NCI-H526 treated with DMSO at 0.1 percent for 48 hours (cell line): ENCODE measurements at regions not wholly inside any gene's neighbourhood (a gene's known extent, or its start where the extent isn't known, plus 50 kb on each side); places are given as distances from the start of the nearest gene placed in this dataset.

Experiments used
- DNase-seq: peaks from one replicate; lab custom pipeline; 2025; lab: John Stamatoyannopoulos, UW

DNA sequence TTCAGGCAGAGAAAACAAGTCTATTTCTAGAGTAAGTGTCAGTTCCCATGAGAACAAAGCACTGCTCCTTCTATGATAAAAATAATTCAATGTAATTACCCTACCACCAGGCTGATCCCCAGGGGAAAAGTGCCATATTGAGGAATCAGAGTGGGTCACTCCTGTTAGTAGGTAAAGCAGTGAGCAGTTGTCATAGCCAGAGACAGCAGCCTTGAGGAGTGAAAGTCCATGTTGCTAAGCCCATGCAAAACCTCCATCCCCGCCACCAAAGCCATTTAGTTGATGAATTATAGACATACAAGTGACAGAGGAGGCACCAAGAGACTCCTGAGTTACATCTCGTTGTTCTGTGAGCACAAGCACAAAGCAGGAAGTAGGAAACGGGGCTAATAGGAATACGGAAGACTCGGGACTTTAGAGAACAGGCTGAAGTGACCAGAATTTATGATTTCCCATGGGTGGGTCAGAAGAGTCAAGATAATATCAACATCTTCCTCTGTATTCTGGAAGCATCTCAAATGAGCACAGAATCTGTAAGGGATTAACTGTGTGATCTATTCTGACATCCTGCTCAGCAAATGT is 197.9 kb downstream of the MAFB start:
- no peak for DNase-seq

DNA sequence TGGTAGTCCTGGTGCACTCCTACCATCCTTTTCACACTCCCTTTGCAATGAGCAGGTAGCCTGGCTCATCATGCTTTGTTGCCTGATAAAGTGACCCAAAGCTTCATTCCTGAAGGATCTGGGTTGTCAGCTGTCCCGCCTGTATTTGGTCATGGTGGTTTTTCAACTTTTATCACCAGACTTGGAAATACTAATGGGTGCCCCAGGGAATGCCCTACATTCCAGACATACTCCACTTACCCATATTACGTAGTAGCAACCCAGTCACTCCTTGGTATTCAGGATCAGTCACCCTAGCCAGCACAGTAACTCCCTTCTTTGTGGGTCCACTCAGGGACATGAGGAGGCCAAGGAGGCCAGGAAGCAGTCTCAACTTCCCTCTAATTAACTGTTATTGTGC is 199.2 kb downstream of the MAFB start:
- no peak for DNase-seq

DNA sequence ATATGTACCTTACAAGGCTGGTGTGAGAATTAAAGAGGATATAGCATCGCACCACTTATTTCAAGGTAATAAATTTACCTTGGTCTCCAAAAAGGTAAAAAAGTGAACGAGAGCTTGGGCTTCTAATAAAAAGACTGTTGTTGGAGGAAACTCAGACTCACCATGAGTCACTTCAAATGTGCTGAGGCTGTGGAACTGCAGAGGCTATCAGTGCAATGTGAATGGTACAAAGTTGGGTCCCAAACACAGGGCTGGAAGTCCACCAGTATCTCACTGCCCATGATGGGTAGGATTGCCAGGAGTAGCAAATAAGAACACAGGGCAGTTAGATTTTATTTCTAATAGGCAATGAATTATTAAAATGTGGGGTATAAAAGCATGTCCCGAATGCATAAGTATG is 200.6 kb downstream of the MAFB start:
- no peak for DNase-seq

DNA sequence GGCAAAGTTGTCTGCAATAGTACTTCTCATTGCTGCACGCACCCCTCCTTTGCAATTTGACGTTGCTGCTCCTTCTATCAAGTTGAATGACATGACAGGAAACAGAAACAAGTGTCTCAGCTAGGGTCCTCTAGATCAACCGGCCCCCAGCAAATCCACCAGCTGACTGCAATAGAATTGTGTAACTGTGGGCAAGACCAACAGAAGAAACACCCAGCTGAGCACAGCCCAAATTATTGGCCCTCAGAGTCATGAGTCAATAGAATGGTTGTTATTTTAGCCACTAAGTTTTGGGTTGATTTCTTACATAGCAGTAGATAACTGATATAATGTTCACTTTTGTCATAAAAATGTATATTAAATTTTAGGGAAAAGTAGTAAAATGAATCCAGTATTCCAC is 202.7 kb downstream of the MAFB start:
- no peak for DNase-seq

DNA sequence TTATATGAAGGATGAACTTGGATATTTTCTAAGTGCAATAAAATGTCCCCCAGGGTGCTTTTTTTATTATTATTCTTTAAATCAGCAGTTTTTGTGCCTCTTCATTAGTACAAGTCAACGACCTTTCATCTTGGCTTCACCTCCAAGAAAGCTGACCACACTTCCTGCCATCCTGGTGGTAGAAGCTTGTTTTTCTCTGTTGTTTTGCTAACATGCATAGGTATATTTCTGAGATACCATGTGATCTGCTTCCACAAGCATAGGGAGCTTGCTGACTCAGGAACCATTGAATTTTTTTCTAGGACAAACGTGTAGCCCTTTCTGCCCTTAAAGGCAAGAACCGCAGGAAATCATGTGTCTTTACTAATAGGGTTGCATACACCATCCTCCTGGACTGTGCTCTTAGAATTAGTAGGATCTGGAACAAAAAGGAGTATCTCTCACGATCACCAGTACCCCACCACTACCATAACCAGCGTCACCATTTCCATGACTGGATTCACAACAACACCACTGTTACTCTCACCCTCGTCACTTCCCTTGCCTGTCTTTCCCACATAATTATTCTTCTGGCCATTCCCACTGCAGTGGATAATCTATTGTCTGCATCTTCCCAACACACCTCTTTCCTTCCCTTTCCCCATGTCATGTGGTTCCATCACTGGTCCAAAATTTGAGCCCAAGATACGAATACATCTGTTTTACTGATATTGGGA is 207.1 kb downstream of the MAFB start:
- DNase-seq = no peak

DNA sequence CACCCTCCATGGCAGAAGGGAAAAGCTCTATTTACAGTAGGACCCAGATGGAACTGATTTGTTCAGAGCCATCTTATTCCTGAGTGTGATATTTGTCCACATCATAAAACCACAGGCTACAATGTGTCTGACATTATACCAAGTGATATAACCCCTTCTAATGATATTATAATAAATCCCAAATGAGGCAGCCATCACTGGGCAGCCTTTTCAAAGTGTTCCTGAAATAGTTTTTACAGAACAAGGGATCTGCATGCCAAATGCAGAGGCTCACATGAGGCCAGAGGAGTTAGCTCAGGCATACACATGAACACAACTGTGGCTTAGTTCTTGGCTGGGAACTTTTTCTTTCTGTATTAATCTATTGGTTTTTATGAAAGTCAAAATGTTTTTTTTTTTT is 207.7 kb downstream of the MAFB start:
- DNase-seq = no peak

DNA sequence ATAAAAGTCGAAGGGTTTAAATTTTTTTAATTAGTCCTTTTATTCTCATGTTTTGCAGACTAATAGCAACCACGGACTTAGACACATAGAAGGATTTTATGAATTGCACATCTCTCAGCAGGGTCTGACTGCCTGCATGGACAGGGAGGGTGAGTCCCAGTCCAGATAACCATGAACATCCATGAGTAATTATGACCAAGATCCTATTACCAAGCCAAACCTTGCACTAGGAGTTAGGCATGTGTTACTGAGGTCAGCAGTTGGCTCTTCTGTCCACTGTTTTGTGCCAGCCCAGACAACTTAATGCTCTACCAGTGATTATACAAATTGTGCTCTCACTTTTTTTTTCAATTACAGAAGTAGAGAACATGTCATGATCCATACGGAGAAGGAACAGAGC is 211.2 kb downstream of the MAFB start:
- no peak for DNase-seq

DNA sequence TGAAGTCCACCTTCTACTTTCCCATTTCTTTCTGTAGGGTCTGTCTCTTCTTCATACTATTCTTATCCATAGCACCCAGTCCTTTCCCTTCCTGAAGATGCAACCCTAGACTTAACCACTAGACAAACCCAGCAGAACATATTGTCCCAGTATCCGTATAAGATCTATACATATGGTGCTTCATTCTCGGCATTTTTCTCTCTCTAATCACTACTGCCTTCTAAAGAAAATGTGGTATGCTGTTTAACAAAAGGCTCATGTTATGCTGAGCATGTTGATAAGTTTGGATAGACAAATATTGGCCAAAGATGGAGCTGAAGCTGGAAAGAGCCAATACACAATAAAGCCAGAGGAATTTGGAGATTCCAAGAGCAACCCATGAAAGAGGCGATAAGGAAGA is 212.6 kb downstream of the MAFB start:
- no peak for DNase-seq

DNA sequence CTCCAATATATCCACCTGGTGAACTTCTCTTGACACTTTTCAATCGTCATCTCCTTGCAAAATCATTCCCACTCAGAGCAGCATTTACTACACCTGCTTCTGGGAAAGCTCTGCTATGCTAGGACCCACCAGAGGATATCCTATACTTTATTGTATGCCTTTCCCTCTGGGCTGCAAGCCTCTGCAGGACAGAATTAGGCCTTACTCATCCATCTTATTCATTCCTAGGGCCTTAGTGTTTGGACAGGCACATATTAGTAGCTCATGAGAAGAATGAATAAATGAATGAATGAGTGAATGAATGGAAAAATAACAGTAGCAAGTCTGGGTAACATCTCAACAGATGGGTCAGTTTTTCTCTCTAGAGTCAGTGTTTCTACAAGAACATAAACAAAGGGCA is 216.1 kb downstream of the MAFB start:
- DNase-seq = no peak

DNA sequence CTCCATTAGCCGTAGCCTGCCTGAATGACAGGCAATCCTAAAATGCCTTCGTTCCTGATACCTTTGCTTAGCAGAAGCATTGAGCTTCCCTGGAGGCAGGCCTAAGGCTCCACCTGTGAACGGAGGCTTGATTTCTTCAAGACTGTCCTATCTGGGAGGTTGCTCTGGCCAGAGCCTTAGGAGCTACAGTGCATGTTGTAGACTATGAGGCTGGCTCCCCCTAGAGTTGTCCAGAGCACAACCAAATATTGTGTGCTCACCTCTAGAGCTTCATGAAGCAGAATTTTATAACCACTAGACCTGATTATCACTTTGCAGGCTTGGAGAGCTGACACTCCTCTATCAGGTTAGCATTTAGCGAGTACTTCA is 217.8 kb downstream of the MAFB start:
- no peak for DNase-seq

DNA sequence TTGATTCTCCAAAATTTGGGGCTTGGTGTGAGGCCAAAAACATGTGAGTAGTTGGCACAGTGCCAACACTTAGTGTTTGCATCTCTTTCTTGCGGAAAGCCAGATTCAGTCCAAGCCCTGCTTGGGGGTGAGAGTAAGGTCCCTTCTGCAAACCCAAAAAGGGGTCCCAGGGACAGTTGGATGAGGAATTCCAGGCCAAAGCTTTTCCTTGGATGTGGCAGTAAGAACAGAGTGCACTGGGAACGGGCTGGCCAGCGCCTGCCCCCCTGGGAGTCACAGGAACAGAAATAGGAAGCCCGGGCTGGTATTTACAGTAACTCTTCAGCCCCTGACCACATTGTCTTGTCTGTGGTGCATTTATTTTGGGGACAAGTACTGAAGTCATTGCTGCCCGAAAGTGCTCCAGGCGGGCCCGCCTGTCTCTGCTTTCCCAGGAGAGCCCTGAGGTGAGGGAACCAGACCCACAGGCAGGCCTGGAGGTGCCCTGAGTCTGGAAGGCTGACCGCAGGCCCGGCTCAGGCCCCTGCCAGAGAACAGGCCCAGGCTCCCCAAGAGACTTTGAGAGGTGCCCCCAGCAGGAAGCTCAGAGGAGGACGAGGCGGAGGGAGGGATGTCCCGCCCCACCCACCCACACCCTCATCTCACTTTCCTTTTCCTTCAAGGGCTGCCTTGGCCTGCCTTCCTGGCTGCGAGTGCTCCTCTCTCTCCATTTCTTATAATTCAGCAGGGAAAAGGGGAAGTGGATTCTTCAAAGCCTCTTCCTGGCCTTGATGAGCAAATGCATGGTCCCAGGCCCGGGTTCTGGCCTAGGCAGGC is 218.4 kb downstream of the MAFB start:
- no peak for DNase-seq

DNA sequence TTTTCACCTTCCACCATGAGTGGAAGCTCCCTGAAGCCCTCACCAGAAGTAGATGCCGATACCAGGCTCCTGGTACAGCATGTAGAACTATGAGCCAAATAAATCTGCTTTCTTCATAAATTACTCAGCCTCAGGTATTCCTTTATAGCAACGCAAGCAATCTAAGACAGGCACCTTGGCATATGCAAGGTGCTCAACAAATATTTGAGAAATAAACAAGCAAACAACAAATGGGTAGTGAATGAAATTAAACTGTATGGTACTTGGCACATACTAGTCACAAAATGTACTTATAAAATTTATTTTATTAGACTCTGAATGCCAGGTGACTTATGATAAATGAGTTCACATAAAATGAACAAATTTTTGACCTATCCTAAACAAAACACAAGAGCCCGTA is 220.3 kb downstream of the MAFB start:
- DNase-seq = no peak

DNA sequence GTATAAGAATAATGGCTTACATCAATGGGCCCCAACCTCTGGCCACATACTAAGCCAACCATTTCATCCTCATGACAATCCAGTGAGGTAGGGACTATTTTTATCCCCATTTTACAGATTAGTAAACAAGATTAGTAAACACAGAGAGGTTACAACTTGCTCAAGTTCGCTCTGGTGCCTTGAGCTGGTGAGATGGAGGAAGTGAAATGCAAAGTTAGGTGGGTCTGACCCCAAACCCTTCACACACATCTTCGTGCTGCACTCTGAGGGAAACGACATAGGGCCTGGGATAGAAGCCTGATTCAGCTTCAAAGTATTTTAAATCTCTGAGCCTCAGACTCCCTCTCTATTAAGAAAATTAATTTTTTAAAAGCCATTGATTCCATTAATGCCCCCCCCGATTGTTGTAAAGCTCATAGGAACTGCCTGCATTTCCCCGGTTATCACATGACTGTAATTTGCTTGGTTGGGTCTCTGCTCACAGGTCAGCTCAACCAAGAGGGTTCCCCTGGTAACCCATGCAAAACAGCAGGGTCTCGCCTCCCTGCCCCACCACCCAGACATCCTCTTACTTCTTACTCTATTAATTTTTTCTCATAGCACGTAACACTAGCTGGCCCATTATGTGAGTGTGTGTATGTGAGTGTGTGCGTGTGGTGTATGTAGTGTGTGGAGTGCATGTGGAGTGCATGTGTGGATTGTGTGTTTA is 221.2 kb downstream of the MAFB start:
- no peak for DNase-seq

DNA sequence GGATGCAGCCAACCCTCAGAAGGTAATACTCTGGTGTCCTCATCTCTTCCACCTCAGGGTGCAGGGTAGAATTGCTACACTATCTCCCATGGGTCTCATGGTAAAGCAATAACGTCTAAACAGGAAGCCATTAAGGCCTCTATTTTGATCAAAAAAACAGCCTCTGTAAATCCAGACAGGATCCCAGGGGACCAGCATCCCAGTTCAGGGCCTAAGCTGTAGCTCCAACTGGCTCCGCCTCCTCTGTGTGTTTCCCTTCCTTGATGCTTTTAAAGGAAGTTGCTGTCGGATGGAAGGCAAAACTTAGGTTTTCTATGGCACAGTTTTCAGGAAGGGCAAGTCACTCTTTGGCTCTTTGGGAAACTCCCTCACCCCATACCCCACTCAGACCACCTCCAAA is 222.0 kb downstream of the MAFB start:
- no peak for DNase-seq

DNA sequence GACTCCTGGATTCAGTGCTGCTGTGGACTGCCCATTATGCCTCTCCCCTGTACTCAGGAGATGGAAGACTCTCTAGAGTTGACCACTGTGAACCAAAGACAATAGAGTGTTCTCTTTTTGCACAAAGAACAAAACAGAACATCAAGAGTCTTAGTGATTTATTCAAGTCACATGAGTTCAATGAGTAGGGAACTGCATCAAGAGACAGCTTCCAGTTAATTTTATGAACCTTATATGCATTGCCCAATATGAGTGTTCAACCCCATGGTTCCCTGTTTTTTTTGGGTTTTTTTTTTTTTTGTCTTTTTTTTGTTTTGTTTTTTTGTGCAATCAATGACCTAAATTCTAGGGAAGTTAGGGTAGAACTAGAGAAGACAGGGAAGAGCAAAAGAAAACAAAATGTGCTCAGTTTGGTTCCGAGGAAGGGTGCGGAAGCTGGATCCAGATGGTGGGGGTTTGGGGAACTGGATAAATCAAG is 224.3 kb downstream of the MAFB start:
- no peak for DNase-seq

DNA sequence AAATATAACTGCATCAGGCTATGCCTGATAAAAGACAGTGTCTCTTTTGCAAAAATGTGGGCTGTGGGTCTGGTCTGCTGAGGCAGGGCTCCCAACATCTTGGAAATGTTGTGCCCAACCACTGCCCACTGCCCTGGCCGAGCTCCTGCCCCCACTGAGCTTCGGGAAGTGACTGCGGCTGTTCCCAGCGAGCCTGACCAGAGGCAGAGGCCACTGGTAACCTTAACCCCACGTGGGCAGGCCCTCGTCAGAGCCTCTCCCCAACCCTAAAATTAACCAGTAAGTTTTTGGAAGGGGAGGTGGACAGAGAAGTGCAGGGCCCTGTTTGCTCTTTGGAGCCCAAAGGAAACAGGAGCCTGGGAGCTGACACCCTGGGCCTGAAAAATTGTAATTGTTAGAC is 225.9 kb downstream of the MAFB start:
- DNase-seq = no peak

DNA sequence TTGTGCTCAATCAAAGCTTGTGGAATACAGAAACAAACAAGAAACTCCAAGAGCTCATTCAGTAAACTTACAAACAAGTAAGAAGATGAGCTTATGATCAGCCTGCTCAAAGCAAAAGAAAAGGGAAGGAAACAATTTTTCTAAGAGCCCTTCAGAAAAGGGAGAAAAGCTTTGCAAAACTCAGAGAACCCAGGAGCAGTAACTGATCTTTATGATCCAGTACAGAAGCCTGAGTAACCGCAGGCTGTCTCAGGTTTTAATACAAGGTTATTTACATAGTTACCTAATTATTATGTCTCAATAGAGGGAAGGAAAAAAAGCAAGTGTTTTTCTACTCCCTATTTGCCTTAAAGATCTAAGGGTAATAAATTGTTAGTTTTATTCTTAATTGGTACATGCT is 226.5 kb downstream of the MAFB start:
- no peak for DNase-seq

DNA sequence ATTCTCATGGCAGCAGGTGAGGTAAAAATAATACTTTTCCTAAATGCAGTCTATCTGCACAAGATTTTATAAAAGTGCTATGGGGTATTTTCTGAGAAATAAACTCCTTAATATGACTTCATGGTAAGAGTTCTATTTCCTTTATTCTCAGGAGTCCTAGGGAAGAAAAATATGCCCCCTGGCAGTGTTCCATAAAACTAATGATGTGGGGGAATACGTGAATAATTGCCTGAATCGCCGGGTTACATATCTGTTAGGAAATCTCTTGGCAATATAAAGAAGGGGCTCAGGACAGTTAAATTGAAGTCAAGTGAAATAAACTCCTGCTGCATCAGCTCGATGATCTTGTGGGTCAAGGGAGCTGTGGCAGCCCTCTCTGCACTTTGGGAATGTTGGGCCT is 229.7 kb downstream of the MAFB start:
- no peak for DNase-seq

DNA sequence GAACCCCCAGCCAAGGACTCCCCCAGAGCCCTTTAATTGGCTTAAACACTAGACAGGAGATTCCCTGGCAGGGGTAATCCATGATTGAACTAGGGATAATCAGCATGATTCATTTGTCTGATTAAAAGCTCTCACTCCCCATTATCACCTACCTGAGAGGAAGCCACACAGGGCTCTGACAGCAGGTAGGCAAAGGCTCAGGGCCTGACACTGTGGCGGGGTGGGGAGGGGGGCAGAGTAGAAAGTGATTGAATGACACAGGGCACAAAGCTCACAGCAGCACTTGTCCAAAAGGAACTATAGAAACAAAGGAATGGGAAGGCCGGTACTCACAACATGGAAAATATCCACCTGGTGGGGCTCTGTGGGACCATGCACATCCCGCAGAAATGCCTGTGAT is 231.6 kb downstream of the MAFB start:
- DNase-seq = no peak

DNA sequence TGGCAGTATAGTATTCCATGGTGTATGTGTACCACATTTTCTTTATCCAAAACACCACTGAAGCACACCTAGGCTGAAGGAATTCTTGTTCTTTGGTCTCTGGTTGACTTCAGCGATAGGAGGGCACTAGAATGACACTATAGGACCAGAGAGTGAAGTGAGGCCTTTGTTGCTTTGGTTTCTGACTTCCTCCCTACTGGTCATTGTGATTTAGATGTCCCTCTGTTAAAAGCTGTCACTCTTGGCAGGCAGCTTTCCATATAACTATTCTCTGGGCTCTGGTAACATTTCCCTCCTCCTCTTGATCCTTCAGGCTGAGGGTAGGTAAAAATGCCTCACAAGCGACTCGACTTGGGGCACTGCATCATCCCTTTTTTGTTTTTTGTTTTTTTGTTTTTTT is 236.3 kb downstream of the MAFB start:
- DNase-seq = no peak

DNA sequence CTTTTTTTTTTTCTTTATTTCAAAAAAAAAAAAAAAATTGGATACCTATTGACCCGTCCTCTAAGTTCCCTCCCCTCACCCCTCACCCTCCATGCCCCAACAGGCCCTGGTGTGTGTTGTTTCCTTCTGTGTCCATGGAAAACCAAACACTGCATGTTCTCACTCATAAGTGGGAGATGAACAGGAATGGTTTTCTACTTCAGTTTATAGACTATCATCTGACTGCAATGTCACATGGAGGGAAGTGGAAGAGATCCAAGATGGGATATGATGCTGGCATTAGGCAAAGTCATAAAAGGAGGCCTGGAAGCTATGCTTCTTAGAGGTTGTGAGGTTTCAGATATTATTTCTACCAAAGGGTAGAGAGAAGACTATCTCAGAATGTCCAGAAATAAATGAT is 237.5 kb downstream of the MAFB start:
- no peak for DNase-seq

DNA sequence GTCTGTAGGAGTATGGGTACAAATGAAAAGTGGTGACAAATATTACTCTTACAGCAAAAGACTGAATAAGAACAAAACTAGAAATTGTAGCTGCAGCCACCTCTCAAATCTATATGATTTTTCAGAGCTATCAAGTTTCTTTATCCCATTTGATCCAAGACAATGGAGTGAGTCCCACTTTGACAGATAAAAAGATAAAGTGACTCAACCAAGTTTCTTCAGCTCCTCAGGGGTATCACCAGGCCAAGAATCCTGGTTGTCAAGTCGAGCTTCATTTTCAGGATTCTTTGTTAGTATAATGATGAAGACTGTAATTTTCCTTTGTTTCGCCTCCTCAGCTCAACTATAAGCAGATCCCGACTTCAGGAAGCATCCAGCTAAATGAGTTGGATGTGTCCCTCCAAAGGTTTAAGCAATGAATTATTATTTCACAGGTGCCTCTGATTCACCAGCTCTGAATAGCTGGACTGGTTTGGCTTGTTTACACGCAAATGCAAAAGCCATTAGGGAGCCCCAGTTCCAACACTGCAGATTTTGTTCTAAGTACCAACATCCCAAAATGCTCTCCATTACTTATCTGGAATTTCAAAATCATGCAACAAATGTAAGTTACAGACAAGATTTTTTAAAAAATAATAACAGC is 238.9 kb downstream of the MAFB start:
- no peak for DNase-seq
